Lower leg skin (tissue), 4 donors: ENCODE measurements at regions not wholly inside any gene's neighbourhood (a gene's known extent, or its start where the extent isn't known, plus 50 kb on each side); places are given as distances from the start of the nearest gene placed in this dataset.

Experiments
- DNase-seq, 2 donors: peaks; one replicate each; pipeline ENCODE4 v3.0.0-alpha.2; 2019; ENCODE audit warnings: low spot score in 2 of 2
- H3K4me3 ChIP-seq: fragments of 200-600 bp; sonication (generic); 2 replicates; pipeline ENCODE4 v1.5.1; 2017; ENCODE audit warnings: mild to moderate bottlenecking, low read depth; ENCODE audit not compliant: poor library complexity, severe bottlenecking
- POLR2A ChIP-seq, 2 donors: fragments of 450-650 bp; IDR thresholded peaks; one replicate each; pipeline ENCODE4 v1.6.1; 2016 to 2017; ENCODE audit warnings: antibody characterized with exemption in 2 of 2, mild to moderate bottlenecking in 1 of 2, moderate library complexity in 1 of 2
- WGBS, 2 donors: methylation state at CpG; one replicate each; pipeline ENCODE4 v1.1.5; 2018; 5-methylcytosine and 5-hydroxymethylcytosine counted together
- intact Hi-C: fragments of 100-400 bp; cut with DNase I; formaldehyde crosslinking; loops from one replicate; pipeline ENCODE4 v1.15.0; 2023; ENCODE audit warnings: low total_unique reads
- TF ChIP-seq, protein P1 (sequence below), 3 donors: fragments of 450-650 bp; IDR thresholded peaks; one replicate each; pipeline ENCODE4 v1.5.1; 2016; ENCODE audit warnings: antibody characterized with exemption in 3 of 3, mild to moderate bottlenecking in 3 of 3, moderate library complexity in 2 of 3

DNA sequence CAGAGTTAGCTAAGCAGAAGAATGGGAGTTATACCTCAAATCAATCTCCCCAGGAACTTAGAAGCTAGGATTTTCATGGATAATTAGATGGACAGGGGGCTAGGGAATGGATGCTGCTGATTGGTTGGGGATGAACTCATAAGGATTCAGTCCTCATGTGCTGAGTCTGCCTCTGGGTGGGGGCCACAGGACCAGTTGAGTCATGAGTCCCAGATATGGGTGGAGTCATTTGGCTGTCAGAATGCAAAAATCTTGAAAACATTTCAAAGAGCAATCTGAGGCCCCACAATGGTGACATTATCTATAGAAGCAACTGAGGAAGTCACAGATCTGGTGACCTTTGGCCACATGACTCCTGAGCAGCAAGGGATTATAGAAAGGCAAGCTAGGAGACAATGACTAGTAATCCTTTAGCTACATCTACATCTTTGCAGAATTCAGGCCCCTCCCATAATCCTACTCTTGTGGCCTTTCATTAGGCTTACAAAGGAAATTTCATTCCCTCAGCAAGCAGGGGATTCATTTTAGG, 82.6 kb upstream of the CCL2 start:
- intact Hi-C loops: no loop called here

DNA sequence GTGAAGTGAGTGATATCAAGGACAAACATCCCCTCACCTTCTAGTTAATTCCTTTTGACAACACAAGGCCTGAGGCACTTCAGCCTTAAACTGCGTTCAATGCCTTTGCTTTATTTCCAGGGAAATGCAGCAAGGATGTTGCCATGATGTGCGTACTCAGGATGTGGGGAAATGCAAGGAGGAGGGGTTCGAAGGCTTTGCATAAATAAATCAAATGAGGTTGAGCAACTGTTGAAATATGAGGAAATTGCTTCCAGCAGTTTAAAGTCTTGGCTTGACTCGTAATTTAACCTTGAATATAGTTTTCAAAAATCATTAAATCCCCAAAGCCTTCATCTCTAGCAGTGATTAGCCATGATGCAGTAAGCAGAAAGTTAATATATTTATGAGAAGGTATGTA, 81.8 kb upstream of the CCL2 start:
- no peak for TF ChIP-seq POLR2A (IDR thresholded peaks at IDR 0.05)
- TF ChIP-seq, protein P1, sequence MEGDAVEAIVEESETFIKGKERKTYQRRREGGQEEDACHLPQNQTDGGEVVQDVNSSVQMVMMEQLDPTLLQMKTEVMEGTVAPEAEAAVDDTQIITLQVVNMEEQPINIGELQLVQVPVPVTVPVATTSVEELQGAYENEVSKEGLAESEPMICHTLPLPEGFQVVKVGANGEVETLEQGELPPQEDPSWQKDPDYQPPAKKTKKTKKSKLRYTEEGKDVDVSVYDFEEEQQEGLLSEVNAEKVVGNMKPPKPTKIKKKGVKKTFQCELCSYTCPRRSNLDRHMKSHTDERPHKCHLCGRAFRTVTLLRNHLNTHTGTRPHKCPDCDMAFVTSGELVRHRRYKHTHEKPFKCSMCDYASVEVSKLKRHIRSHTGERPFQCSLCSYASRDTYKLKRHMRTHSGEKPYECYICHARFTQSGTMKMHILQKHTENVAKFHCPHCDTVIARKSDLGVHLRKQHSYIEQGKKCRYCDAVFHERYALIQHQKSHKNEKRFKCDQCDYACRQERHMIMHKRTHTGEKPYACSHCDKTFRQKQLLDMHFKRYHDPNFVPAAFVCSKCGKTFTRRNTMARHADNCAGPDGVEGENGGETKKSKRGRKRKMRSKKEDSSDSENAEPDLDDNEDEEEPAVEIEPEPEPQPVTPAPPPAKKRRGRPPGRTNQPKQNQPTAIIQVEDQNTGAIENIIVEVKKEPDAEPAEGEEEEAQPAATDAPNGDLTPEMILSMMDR (IDR thresholded peaks at IDR 0.05): no peak
- H3K4me3 ChIP-seq: no peak overlapping the region
- DNase-seq: no peak
- WGBS, 2 donors: 23 to 33% methylated on average over 4 of the region's 4 CpGs
- intact Hi-C loops: no loop called here

More for the DNA sequence above, 82.6 kb upstream of the CCL2 start:
- no peak overlapping the region for H3K4me3 ChIP-seq
- TF ChIP-seq POLR2A (IDR thresholded peaks at IDR 0.05): no peak
- TF ChIP-seq, protein P1 (IDR thresholded peaks at IDR 0.05): no peak
- no peak for DNase-seq

DNA sequence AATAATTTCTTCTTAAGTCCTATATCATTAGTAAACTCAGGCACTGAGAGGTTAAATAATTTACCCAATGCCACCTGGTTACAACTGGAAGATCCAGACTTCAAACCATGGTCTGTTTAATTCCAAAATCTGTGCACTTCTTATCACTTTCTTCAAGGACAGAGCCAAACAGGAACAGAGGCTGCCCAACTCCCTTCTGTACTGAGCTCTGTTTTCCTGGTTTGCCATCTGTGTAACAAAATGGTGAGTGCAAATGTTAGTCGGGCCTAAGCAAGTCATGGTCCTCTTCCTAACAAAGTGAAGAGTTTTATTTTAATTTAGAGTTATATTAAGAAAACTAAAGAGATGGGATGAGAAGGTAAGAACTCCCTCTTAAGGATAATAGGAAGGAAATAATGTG, 80.6 kb upstream of the CCL2 start:
- intact Hi-C loops: no loop called here
- DNase-seq: no peak
- H3K4me3 ChIP-seq: no peak overlapping the region
- TF ChIP-seq, protein P1 (IDR thresholded peaks at IDR 0.05): no peak
- no peak for TF ChIP-seq POLR2A (IDR thresholded peaks at IDR 0.05)
- 67 to 79% methylated on average over 1 of the region's 1 CpG for WGBS, 2 donors

DNA sequence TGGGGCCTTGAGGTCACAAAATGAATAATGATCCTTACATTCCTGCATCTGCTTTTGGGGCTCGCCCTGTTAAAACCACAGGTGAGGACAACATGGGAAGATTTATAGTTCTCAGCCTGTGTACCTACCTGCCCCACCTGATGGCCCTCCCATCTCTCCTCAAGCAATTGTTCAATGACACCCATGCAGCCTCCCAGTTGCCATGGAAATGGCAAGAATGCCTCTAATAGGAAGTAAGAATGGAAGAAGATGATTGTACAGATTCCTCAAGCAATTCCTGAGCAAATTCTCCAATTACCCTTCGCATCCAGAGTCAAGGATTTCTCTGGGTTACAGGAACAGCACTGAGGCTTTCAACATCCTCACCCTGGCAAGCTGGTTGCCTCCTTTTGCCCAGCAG, 78.6 kb upstream of the CCL2 start:
- no peak overlapping the region for H3K4me3 ChIP-seq
- DNase-seq: no peak
- TF ChIP-seq, protein P1 (IDR thresholded peaks at IDR 0.05): no peak
- TF ChIP-seq POLR2A (IDR thresholded peaks at IDR 0.05): no peak
- intact Hi-C loops: no loop called here
- 84 to 96% methylated on average over 2 of the region's 2 CpGs for WGBS, 2 donors

DNA sequence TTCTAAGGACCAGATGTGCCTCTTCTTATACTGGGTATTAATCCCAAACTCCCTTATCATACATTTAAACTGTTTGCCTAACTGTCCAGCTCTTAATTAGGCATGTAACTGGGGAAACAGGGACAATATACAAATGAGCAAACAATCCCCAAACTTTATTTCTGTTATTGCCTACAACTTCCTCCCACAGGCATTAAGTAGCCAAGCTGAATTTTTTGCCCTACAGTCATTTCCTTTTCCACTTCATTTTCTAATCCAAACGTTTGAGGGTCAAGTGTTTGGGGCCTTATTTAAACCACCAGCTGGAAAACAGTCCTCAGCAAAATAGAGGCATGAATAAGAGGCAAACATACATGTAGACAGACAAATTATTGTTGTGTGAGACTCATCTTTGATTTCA, 77.4 kb upstream of the CCL2 start:
- 7 to 17% methylated on average over 1 of the region's 1 CpG for WGBS, 2 donors
- DNase-seq: no peak
- H3K4me3 ChIP-seq: no peak overlapping the region
- TF ChIP-seq, protein P1 (IDR thresholded peaks at IDR 0.05): no peak
- no peak for TF ChIP-seq POLR2A (IDR thresholded peaks at IDR 0.05)
- intact Hi-C loops: no loop called here

DNA sequence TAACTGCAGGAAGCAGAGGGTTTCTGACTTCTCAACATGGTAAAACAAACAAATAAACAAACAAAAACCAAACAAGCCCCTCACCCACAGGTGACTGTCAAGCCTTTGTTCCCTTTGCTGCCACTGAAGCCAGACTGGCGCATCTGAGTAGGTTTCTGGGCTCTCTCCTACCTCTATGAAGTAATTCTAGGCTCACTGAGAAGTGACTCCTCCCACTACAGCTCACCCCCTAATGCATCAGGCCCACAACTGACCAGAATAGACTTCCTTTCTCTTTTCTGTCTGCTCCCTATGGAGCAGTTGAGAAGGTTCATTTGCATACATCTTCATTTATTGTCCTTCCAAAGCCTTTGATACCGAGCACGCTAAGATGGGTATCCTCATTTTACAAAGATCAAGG, 77.0 kb upstream of the CCL2 start:
- intact Hi-C loops: no loop called here
- H3K4me3 ChIP-seq: no peak overlapping the region
- TF ChIP-seq, protein P1 (IDR thresholded peaks at IDR 0.05): no peak
- no peak for TF ChIP-seq POLR2A (IDR thresholded peaks at IDR 0.05)
- 73 to 77% methylated on average over 3 of the region's 3 CpGs for WGBS, 2 donors
- DNase-seq: no peak
